HepG2 (cell line): ENCODE measurements at regions not wholly inside any gene's neighbourhood (a gene's known extent, or its start where the extent isn't known, plus 50 kb on each side); places are given as distances from the start of the nearest gene placed in this dataset.

Source experiments
- ATAC-seq: fragments of 200-7000 bp; cut with Tn5 transposase; 3 replicates; pipeline ENCODE4 v1.9.1; 2020; ENCODE audit warnings: mild to moderate bottlenecking, moderate library complexity
- BruUV-seq: library from RNA; stranded (reverse); fragments of 400-500 nt; replicated peaks from 2 replicates; lab custom pipeline; 2021; lab: Mats Ljungman, UMichigan
- CTCF ChIA-PET: fragments of 300-600 bp; formaldehyde crosslinking; extraction: SDS; loops from one replicate; lab custom pipeline; 2021; ENCODE audit warnings: low total read pairs, inconsistent platforms, low intra/inter-chr PET ratio; lab: Yijun Ruan, JAX
- POLR2A ChIA-PET: fragments of 350-600 bp; sonication (Branson Sonifier 250); formaldehyde crosslinking; loops from one replicate; lab custom pipeline; 2020; ENCODE audit warnings: antibody characterized with exemption, inconsistent platforms; lab: Yijun Ruan, JAX
- DNase-seq: peaks from one replicate; pipeline ENCODE4 v3.0.0-alpha.2; 2015; ENCODE audit warnings: low spot score
- FAIRE-seq: peaks from 3 replicates; lab custom pipeline; 2011; peaks lifted over from hg19 to GRCh38; lab: Jason Lieb, UNC
- H2AFZ ChIP-seq: one replicate; pipeline ENCODE4 v1.6.1; 2011; ENCODE audit warnings: low read length, inconsistent platforms
- H3K27ac ChIP-seq: fragments of 300-600 bp; 3 replicates; pipeline ENCODE4 v1.8.0; 2011; ENCODE audit warnings: mixed run types, mild to moderate bottlenecking, mixed read lengths, low read length, inconsistent platforms; ENCODE audit not compliant: insufficient read depth; ENCODE audit errors: extremely low read length
- H3K27me3 ChIP-seq, 2 experiments: fragments of 200-600 bp in 1 of 2; 2 replicates in 1 of 2; 3 replicates in 1 of 2; pipeline versions ENCODE4 v1.6.0 to v1.8.0; 2011; ENCODE audit warnings: low read length in 2 of 2, mild to moderate bottlenecking in 2 of 2, moderate library complexity in 2 of 2, inconsistent platforms in 1 of 2; ENCODE audit not compliant: insufficient read depth in 2 of 2, control insufficient read depth in 1 of 2
- H3K36me3 ChIP-seq, 2 experiments: fragments of 200-600 bp in 1 of 2; replicated peaks in 1 of 2; 2 replicates in 1 of 2; 3 replicates in 1 of 2; pipeline versions ENCODE4 v1.5.1 to v1.8.0; 2011; ENCODE audit warnings: low read length in 2 of 2, inconsistent platforms in 1 of 2; ENCODE audit not compliant: insufficient read depth in 2 of 2, control insufficient read depth in 1 of 2
- H3K4me1 ChIP-seq: 2 replicates; pipeline ENCODE4 v1.5.1; 2012; ENCODE audit warnings: low read length, inconsistent platforms; ENCODE audit not compliant: insufficient read depth
- H3K4me2 ChIP-seq: 2 replicates; pipeline ENCODE4 v1.6.0; 2011; ENCODE audit warnings: low read depth, low read length, inconsistent platforms
- H3K4me3 ChIP-seq, 3 experiments: fragments of 200-600 bp in 1 of 3; sonication (generic), shearing (Covaris generic) in 1 of 3; replicated peaks in 1 of 3; 2 replicates each; pipeline ENCODE4 v1.5.1; 2011 to 2016; ENCODE audit warnings: low read length in 3 of 3, inconsistent platforms in 2 of 3, low read depth in 2 of 3, mild to moderate bottlenecking in 2 of 3, control low read depth in 1 of 3, mixed read lengths in 1 of 3; ENCODE audit not compliant: insufficient read depth in 1 of 3
- H3K79me2 ChIP-seq: one replicate; pipeline ENCODE4 v1.6.1; 2011; ENCODE audit warnings: low read length, inconsistent platforms; ENCODE audit not compliant: insufficient read depth
- H3K9ac ChIP-seq: 2 replicates; pipeline ENCODE4 v1.6.0; 2011; ENCODE audit warnings: mild to moderate bottlenecking, low read depth, low read length, inconsistent platforms; ENCODE audit not compliant: insufficient read depth
- H3K9me3 ChIP-seq: 2 replicates; pipeline ENCODE4 v1.5.1; 2012; ENCODE audit warnings: mild to moderate bottlenecking, low read length
- H4K20me1 ChIP-seq: 2 replicates; pipeline ENCODE4 v1.6.0; 2011; ENCODE audit warnings: inconsistent platforms, mild to moderate bottlenecking, low read length, moderate library complexity; ENCODE audit not compliant: insufficient read depth
- ARHGAP35 ChIP-seq: sonication (generic); formaldehyde crosslinking; IDR thresholded peaks from 2 replicates; pipeline ENCODE4 v1.9.0; 2022; ENCODE audit warnings: mild to moderate bottlenecking, inconsistent platforms, moderate library complexity, missing genetic modification reagents, borderline replicate concordance
- BHLHE40 ChIP-seq: IDR thresholded peaks from 2 replicates; pipeline ENCODE4 v1.6.1; 2011; ENCODE audit warnings: low read length, improper control_type of control experiment
- BRCA1 ChIP-seq: sonication (generic); formaldehyde crosslinking; IDR thresholded peaks from 2 replicates; pipeline ENCODE4 v1.4.0; 2020; ENCODE audit warnings: missing genetic modification reagents
- CCDC6 ChIP-seq: sonication (generic); formaldehyde crosslinking; IDR thresholded peaks from 2 replicates; pipeline ENCODE4 v1.8.1; 2022; ENCODE audit warnings: mild to moderate bottlenecking, missing genetic modification reagents, moderate library complexity
- MLLT10 ChIP-seq: sonication (generic); formaldehyde crosslinking; IDR thresholded peaks from 2 replicates; pipeline ENCODE4 v1.4.0; 2020; ENCODE audit warnings: missing genetic modification reagents
- NPAS2 ChIP-seq: sonication (generic); formaldehyde crosslinking; IDR thresholded peaks from 2 replicates; pipeline ENCODE4 v1.8.0; 2022; ENCODE audit warnings: mild to moderate bottlenecking, missing genetic modification reagents, borderline replicate concordance
- PHF20 ChIP-seq: sonication (generic); formaldehyde crosslinking; IDR thresholded peaks from 2 replicates; pipeline ENCODE4 v1.5.0; 2020; ENCODE audit warnings: mild to moderate bottlenecking, missing genetic modification reagents
- RFX1 ChIP-seq: fragments of 450-650 bp; IDR thresholded peaks from 2 replicates; pipeline ENCODE4 v1.6.1; 2017
- ZNF136 ChIP-seq: sonication (generic); formaldehyde crosslinking; IDR thresholded peaks from 2 replicates; pipeline ENCODE4 v1.8.1; 2022; ENCODE audit warnings: low read depth, mild to moderate bottlenecking, moderate library complexity, missing genetic modification reagents
- ZNF142 ChIP-seq: sonication (generic); formaldehyde crosslinking; IDR thresholded peaks from 2 replicates; pipeline ENCODE4 v1.4.0; 2020; ENCODE audit warnings: missing genetic modification reagents
- ZNF296 ChIP-seq: sonication (generic); formaldehyde crosslinking; conservative IDR thresholded peaks from 2 replicates; pipeline ENCODE4 v1.5.0; 2020; ENCODE audit warnings: mild to moderate bottlenecking, missing genetic modification reagents
- ZNF639 ChIP-seq: conservative IDR thresholded peaks from 2 replicates; pipeline ENCODE4 v1.6.1; 2018; ENCODE audit warnings: missing genetic modification reagents
- ZNF724P ChIP-seq: sonication (generic); formaldehyde crosslinking; IDR thresholded peaks from 2 replicates; pipeline ENCODE4 v1.8.0; 2022; ENCODE audit warnings: missing genetic modification reagents, borderline replicate concordance
- ZNF766 ChIP-seq: sonication (generic); formaldehyde crosslinking; IDR thresholded peaks from 2 replicates; pipeline ENCODE4 v1.5.0; 2020; ENCODE audit warnings: missing genetic modification reagents, borderline replicate concordance
- ZSCAN25 ChIP-seq: sonication (generic); formaldehyde crosslinking; IDR thresholded peaks from 2 replicates; pipeline ENCODE4 v1.8.0; 2022; ENCODE audit warnings: mild to moderate bottlenecking, missing genetic modification reagents
- WGBS: methylation state at CpG from one replicate; pipeline ENCODE4 v1.1.6; 2017; ENCODE audit warnings: low lambda C conversion rate; 5-methylcytosine and 5-hydroxymethylcytosine counted together
- in situ Hi-C: cut with HindIII; loops from 2 replicates; pipeline ENCODE4 v1.10.0; 2017; ENCODE audit warnings: low pct_unique_long_range_greater_than_20kb; ENCODE audit not compliant: extremely low pct_ligation_motif_present
- intact Hi-C: fragments of 100-400 bp; cut with micrococcal nuclease; formaldehyde crosslinking; loops from one replicate; pipeline ENCODE4 v1.10.0; 2022; ENCODE audit not compliant: unreplicated experiment
- TF ChIP-seq, protein P1 (sequence below), 2 experiments: sonication (generic) in 1 of 2; formaldehyde crosslinking in 1 of 2; IDR thresholded peaks; 2 replicates each; pipeline versions ENCODE4 v1.5.1 to v1.6.1; 2011 to 2020; ENCODE audit warnings: borderline replicate concordance in 1 of 2, low read depth in 1 of 2, low read length in 1 of 2, mild to moderate bottlenecking in 1 of 2, missing genetic modification reagents in 1 of 2, moderate library complexity in 1 of 2
- TF ChIP-seq, protein P2 (sequence below): sonication (generic); formaldehyde crosslinking; IDR thresholded peaks from 2 replicates; pipeline ENCODE4 v1.4.0; 2020; ENCODE audit warnings: mild to moderate bottlenecking, missing genetic modification reagents

DNA sequence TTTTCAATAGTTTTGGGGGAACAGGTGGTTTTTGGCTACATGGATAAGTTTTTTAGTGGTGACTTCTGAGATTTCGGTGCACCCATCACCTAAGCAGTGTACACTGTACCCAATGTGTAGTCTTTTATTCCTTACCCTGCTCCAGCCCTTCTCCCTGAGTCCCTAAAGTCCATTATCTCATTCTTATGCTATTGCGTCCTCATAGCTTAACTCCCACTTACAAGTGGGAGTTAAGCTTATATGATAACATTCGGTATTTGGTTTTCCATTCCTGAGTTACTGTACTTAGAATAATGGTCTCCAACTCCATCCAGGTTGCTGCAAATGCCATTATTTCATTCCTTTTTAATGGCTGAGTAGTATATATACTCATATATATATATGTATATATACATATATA is 90.9 kb upstream of the ACSL3 start:
- in situ Hi-C loops: no loop called here
- no peak overlapping the region for H3K27ac ChIP-seq
- H3K9ac ChIP-seq: no peak overlapping the region
- no peak overlapping the region for H3K4me2 ChIP-seq
- ATAC-seq: no peak
- H3K4me3 ChIP-seq: no peak overlapping the region
- no peaks in the 10 kb centered on the region for H3K9me3 ChIP-seq
- DNase-seq: no peak
- intact Hi-C loops: no loop called here
- no peaks in the 10 kb centered on the region for H3K79me2 ChIP-seq
- peaks cover 19% of the 10 kb centered on the region for H3K4me1 ChIP-seq
- no peaks in the 10 kb centered on the region for H4K20me1 ChIP-seq
- ChIA-PET CTCF (no interaction called here), POLR2A (no interaction called here)
- WGBS: 78% methylated on average over 3 of the region's 3 CpGs
- H3K27me3 ChIP-seq: no peaks in the 10 kb centered on the region; a peak in 1 of 5 replicates
- H2AFZ ChIP-seq: no peak overlapping the region
- no peak for FAIRE-seq
- BruUV-seq: no TSS peak
- H3K36me3 ChIP-seq: no peaks in the 10 kb centered on the region
- TF ChIP-seq BHLHE40 (no peak), ARHGAP35 (CRISPR knock-in tag) (no peak), ZNF142 (no peak), ZNF766 (no peak), MLLT10 (CRISPR knock-in tag) (no peak), ZNF136 (CRISPR knock-in tag) (no peak), ZNF296 (no peak), ZSCAN25 (CRISPR knock-in tag) (no peak), NPAS2 (no peak), BRCA1 (CRISPR knock-in tag) (no peak), PHF20 (CRISPR knock-in tag) (no peak), RFX1 (no peak), ZNF724P (no peak), ZNF639 (CRISPR knock-in tag) (no peak), CCDC6 (CRISPR knock-in tag) (no peak)
- TF ChIP-seq, protein P1, sequence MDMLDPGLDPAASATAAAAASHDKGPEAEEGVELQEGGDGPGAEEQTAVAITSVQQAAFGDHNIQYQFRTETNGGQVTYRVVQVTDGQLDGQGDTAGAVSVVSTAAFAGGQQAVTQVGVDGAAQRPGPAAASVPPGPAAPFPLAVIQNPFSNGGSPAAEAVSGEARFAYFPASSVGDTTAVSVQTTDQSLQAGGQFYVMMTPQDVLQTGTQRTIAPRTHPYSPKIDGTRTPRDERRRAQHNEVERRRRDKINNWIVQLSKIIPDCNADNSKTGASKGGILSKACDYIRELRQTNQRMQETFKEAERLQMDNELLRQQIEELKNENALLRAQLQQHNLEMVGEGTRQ (IDR thresholded peaks at IDR 0.05; ENCODE audit: low read depth, low read length): no peak
- TF ChIP-seq, protein P1 (CRISPR knock-in tag; IDR thresholded peaks at IDR 0.05; ENCODE audit: borderline replicate concordance): no peak
- TF ChIP-seq, protein P2, sequence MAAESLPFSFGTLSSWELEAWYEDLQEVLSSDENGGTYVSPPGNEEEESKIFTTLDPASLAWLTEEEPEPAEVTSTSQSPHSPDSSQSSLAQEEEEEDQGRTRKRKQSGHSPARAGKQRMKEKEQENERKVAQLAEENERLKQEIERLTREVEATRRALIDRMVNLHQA: no peak
